A673 (cell line): ENCODE measurements at regions not wholly inside any gene's neighbourhood (a gene's known extent, or its start where the extent isn't known, plus 50 kb on each side); places are given as distances from the start of the nearest gene placed in this dataset.
A peak's percentile ranks its signal among the peaks of the same experiment; 100 is the strongest.

ENCODE experiments used
- BruUV-seq: library from RNA; stranded (reverse); fragments of 400-500 nt; replicated peaks from 2 replicates; lab custom pipeline; 2021; lab: Mats Ljungman, UMichigan
- CTCF ChIA-PET: fragments of 300-600 bp; sonication (Branson Sonifier 250); formaldehyde crosslinking; loops from one replicate; lab custom pipeline; 2022; ENCODE audit warnings: antibody characterized with exemption; lab: Charles Lee
- POLR2A ChIA-PET: fragments of 300-600 bp; sonication (Branson Sonifier 250); formaldehyde crosslinking; loops from one replicate; lab custom pipeline; 2022; ENCODE audit warnings: antibody characterized with exemption; ENCODE audit not compliant: low non-redundant PET; lab: Charles Lee
- DNase-seq: peaks from one replicate; pipeline ENCODE4 v3.0.0-alpha.2; 2015; ENCODE audit warnings: low spot score
- H3K27ac ChIP-seq: fragments of 200-600 bp; sonication (generic); 2 replicates; pipeline ENCODE4 v1.5.1; 2016; ENCODE audit warnings: mixed run types, low read depth, mild to moderate bottlenecking, mixed read lengths, antibody characterized with exemption, low read length; ENCODE audit not compliant: poor library complexity, severe bottlenecking
- H3K27me3 ChIP-seq: fragments of 200-600 bp; sonication (generic); replicated peaks from 2 replicates; pipeline ENCODE4 v1.6.1; 2017; ENCODE audit warnings: mixed run types, low read depth, mild to moderate bottlenecking, mixed read lengths, antibody characterized with exemption, low read length; ENCODE audit not compliant: insufficient read depth, poor library complexity
- H3K36me3 ChIP-seq: fragments of 200-600 bp; sonication (generic); 2 replicates; pipeline ENCODE4 v1.6.1; 2016; ENCODE audit warnings: mixed run types, mild to moderate bottlenecking, mixed read lengths, antibody characterized with exemption, low read length; ENCODE audit not compliant: insufficient read depth, poor library complexity, severe bottlenecking
- H3K4me1 ChIP-seq: fragments of 200-600 bp; sonication (generic); 2 replicates; pipeline ENCODE4 v1.6.1; 2017; ENCODE audit warnings: mixed run types, mild to moderate bottlenecking, mixed read lengths, antibody characterized with exemption, low read length; ENCODE audit not compliant: insufficient read depth, poor library complexity, severe bottlenecking
- H3K4me3 ChIP-seq: fragments of 200-600 bp; sonication (generic); 2 replicates; pipeline ENCODE4 v1.5.1; 2016; ENCODE audit warnings: low read depth, mixed run types, mild to moderate bottlenecking, mixed read lengths, low read length; ENCODE audit not compliant: poor library complexity, severe bottlenecking
- H3K9me3 ChIP-seq: fragments of 200-600 bp; sonication (generic); 2 replicates; pipeline ENCODE4 v1.6.1; 2016; ENCODE audit warnings: mixed run types, low read depth, mild to moderate bottlenecking, mixed read lengths, antibody characterized with exemption, low read length; ENCODE audit not compliant: poor library complexity, severe bottlenecking
- EZH2 ChIP-seq: fragments of 200-600 bp; sonication (generic); IDR thresholded peaks from 2 replicates; pipeline ENCODE4 v1.6.1; 2017; ENCODE audit warnings: borderline replicate concordance, low read depth, mild to moderate bottlenecking, mixed read lengths, antibody characterized with exemption, low read length; ENCODE audit not compliant: poor library complexity, severe bottlenecking
- intact Hi-C: fragments of 100-400 bp; cut with micrococcal nuclease; formaldehyde crosslinking; loops from one replicate; pipeline ENCODE4 v1.10.0; 2022; ENCODE audit not compliant: unreplicated experiment
- TF ChIP-seq, protein P1 (sequence below): fragments of 300-800, 200-600 bp; sonication (generic); conservative IDR thresholded peaks from 2 replicates; pipeline ENCODE4 v1.5.1; 2017; ENCODE audit warnings: low read depth, mild to moderate bottlenecking, antibody characterized with exemption, low read length, moderate library complexity, mixed read lengths

DNA sequence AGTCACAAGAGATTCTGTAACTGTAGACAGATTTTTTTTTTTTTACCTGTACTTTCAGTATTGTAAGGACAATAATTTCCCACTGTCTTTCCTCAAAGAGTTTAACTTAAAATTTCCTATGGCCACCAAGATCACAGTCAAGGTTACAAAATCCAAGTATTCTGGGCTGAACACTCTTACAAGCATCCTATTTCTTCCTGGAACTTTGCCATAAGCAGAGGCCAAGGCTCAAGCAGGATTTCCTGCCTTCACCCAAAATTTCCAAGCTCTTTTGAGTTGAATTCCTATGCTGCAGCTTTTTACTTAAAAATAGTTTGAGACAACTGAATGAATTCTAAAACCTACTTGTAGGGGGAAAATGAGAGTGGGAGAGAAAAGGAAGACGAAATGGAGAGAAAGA lies 299.4 kb downstream of the ZNF516 start:
- H3K9me3 ChIP-seq = no peaks in the 10 kb centered on the region
- no peak overlapping the region for H3K4me3 ChIP-seq
- DNase-seq = peak; percentile 3
- no peak overlapping the region for H3K27ac ChIP-seq
- no peaks in the 10 kb centered on the region for H3K27me3 ChIP-seq
- intact Hi-C loops = no loop called here
- no TSS peak for BruUV-seq
- no peaks in the 10 kb centered on the region for H3K36me3 ChIP-seq
- no peaks in the 10 kb centered on the region for H3K4me1 ChIP-seq
- TF ChIP-seq, protein P1, sequence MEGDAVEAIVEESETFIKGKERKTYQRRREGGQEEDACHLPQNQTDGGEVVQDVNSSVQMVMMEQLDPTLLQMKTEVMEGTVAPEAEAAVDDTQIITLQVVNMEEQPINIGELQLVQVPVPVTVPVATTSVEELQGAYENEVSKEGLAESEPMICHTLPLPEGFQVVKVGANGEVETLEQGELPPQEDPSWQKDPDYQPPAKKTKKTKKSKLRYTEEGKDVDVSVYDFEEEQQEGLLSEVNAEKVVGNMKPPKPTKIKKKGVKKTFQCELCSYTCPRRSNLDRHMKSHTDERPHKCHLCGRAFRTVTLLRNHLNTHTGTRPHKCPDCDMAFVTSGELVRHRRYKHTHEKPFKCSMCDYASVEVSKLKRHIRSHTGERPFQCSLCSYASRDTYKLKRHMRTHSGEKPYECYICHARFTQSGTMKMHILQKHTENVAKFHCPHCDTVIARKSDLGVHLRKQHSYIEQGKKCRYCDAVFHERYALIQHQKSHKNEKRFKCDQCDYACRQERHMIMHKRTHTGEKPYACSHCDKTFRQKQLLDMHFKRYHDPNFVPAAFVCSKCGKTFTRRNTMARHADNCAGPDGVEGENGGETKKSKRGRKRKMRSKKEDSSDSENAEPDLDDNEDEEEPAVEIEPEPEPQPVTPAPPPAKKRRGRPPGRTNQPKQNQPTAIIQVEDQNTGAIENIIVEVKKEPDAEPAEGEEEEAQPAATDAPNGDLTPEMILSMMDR = no peak
- TF ChIP-seq EZH2 = no peak
- POLR2A ChIA-PET = no interaction called here
- CTCF ChIA-PET = no interaction called here

DNA sequence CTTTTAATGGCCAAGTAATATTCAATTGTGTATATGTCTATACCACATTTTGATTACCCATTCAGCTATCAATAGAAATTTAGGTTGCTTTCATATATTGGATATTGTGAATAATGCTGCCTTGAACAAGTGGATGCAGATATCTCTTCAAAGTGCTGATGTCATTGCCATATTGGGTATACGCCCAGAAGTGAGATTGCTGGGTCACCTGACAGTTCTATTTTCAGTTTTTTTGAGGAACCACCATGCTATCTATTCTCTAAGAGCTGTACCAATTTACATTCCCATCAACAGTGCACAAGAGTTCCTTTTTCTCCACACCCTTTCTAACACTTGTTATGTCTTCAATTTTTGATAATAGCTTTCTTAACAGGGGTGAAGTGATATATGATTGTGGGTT lies 306.9 kb downstream of the ZNF516 start:
- no TSS peak for BruUV-seq
- ChIA-PET POLR2A (no interaction called here), CTCF (no interaction called here)
- H3K4me3 ChIP-seq = no peak overlapping the region
- no peak for TF ChIP-seq EZH2
- TF ChIP-seq, protein P1 = no peak
- H3K27ac ChIP-seq = no peak overlapping the region
- no peaks in the 10 kb centered on the region for H3K27me3 ChIP-seq
- no peaks in the 10 kb centered on the region for H3K4me1 ChIP-seq
- intact Hi-C loops = no loop called here
- H3K9me3 ChIP-seq = peaks cover 6% of the 10 kb centered on the region
- no peak for DNase-seq
- H3K36me3 ChIP-seq = no peaks in the 10 kb centered on the region

DNA sequence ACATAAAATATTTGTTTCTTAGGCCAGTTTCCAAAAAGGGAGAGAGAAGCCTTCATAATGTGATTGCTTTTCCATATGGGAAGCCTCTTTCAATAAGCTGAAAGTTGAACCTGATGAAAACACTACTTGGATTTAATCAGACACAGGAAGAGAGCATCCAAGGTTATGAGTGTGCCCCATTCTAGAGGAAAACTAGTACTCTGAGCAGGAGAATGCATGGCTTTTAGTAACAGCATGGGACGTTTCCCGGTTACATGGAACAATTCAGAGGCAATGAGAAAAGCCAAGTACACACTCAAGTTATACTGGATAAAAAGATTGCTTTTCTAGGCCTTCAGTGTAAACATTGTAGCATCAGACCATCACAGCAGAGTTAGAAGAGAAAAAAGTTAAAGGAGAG lies 315.8 kb downstream of the ZNF516 start:
- CTCF ChIA-PET = no interaction called here
- Histone ChIP-seq H3K27ac (no peak overlapping the region), H3K36me3 (no peaks in the 10 kb centered on the region), H3K4me1 (no peaks in the 10 kb centered on the region), H3K4me3 (no peak overlapping the region), H3K9me3 (no peaks in the 10 kb centered on the region), H3K27me3 (peaks cover 22% of the 10 kb centered on the region)
- no TSS peak for BruUV-seq
- intact Hi-C loops = no loop called here
- no peak for DNase-seq
- no peak for TF ChIP-seq EZH2
- TF ChIP-seq, protein P1 = no peak
- POLR2A ChIA-PET = no interaction called here
